RWPE2 (cell line): ENCODE measurements at regions not wholly inside any gene's neighbourhood (a gene's known extent, or its start where the extent isn't known, plus 50 kb on each side); places are given as distances from the start of the nearest gene placed in this dataset.

Source experiments
- ATAC-seq: fragments of 200-7000 bp; cut with Tn5 transposase; 3 replicates; pipeline ENCODE4 v1.9.1; 2021; ENCODE audit warnings: low read depth
- DNase-seq: peaks from one replicate; pipeline ENCODE4 v3.0.0-alpha.2; 2020; ENCODE audit warnings: low spot score
- H3K27ac ChIP-seq: fragments of 450-650 bp; 2 replicates; pipeline ENCODE4 v1.5.1; 2017; ENCODE audit warnings: mild to moderate bottlenecking; ENCODE audit not compliant: poor library complexity, severe bottlenecking
- H3K27me3 ChIP-seq: fragments of 250-450 bp; sonication (Bioruptor Pico); 2 replicates; pipeline ENCODE4 v1.5.1; 2021; ENCODE audit warnings: mild to moderate bottlenecking, moderate library complexity; ENCODE audit not compliant: insufficient read depth, poor library complexity, severe bottlenecking
- H3K36me3 ChIP-seq: fragments of 250-450 bp; sonication (Bioruptor Pico); 2 replicates; pipeline ENCODE4 v1.5.1; 2020; ENCODE audit warnings: low read depth, mild to moderate bottlenecking, moderate library complexity
- H3K4me1 ChIP-seq: fragments of 250-450 bp; sonication (Bioruptor Pico); 2 replicates; pipeline ENCODE4 v1.5.1; 2021; ENCODE audit warnings: mild to moderate bottlenecking, moderate library complexity; ENCODE audit not compliant: insufficient read depth, poor library complexity, severe bottlenecking
- H3K4me3 ChIP-seq: fragments of 250-450 bp; sonication (Bioruptor Pico); 2 replicates; pipeline ENCODE4 v1.5.1; 2021; ENCODE audit warnings: mild to moderate bottlenecking, moderate library complexity; ENCODE audit not compliant: severe bottlenecking
- H3K9me3 ChIP-seq: fragments of 250-450 bp; sonication (Bioruptor Pico); 2 replicates; pipeline ENCODE4 v1.5.1; 2021; ENCODE audit warnings: mild to moderate bottlenecking, moderate library complexity; ENCODE audit not compliant: severe bottlenecking
- CTCF ChIP-seq: fragments of 450-650 bp; IDR thresholded peaks from one replicate; pipeline ENCODE4 v1.5.1; 2017; ENCODE audit warnings: mild to moderate bottlenecking, moderate library complexity; ENCODE audit not compliant: poor library complexity, severe bottlenecking

- Histone ChIP-seq H3K27me3 (no peaks in the 10 kb centered on the region), H3K27ac (no peak overlapping the region), H3K36me3 (no peaks in the 10 kb centered on the region), H3K4me1 (no peaks in the 10 kb centered on the region), H3K4me3 (no peak overlapping the region), H3K9me3 (no peaks in the 10 kb centered on the region)
- no peak for TF ChIP-seq CTCF
- no peak for ATAC-seq
- no peak for DNase-seq
Observed at GRCh38 chr15:49734831-49735508, 114.1 kb downstream of the DTWD1 start.

DNA sequence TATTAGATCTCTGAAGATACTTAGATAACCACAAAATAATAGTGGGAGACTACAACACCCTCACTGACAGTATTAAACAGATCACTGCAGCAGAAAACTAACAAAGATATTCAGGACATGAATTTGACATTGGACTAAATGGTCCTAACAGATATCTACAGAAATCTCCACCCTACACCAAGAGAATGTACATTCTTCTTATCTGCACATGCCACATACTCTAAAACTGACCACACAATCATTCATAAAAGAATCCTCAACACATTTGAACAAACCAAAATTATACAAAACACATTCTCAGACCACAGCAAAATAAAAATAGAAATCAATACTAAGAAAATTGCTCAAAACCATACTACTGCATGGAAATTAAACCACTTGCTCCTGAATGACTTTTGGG is 116.3 kb downstream of the DTWD1 start:
- no peak for ATAC-seq
- DNase-seq: no peak
- no peak for TF ChIP-seq CTCF
- H3K36me3 ChIP-seq: no peaks in the 10 kb centered on the region
- no peak overlapping the region for H3K4me3 ChIP-seq
- H3K27ac ChIP-seq: no peak overlapping the region
- H3K4me1 ChIP-seq: no peaks in the 10 kb centered on the region
- no peaks in the 10 kb centered on the region for H3K9me3 ChIP-seq
- H3K27me3 ChIP-seq: no peaks in the 10 kb centered on the region

DNA sequence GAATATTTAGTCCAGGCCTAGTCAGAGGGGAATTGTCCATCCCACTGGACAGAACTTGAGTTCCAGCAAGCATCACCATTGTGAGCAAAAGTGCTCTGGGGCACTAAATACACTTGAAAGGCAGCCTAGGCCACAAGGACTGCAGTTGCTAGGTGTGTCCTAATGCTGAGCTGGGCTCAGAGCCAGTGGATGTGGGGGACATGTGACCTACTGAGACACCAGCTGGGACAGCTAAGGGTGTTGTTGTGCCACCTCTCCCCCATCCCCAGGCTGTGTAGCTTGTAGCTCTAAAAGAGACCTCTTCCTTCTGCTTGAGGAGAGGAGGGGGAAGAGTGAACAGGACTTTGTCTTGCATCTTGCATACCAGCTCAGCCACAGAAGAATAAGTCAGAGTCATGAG is 120.9 kb downstream of the DTWD1 start:
- no peak for ATAC-seq
- H3K4me3 ChIP-seq: no peak overlapping the region
- H3K4me1 ChIP-seq: no peaks in the 10 kb centered on the region
- no peak for DNase-seq
- no peaks in the 10 kb centered on the region for H3K27me3 ChIP-seq
- H3K27ac ChIP-seq: no peak overlapping the region
- H3K9me3 ChIP-seq: no peaks in the 10 kb centered on the region
- no peaks in the 10 kb centered on the region for H3K36me3 ChIP-seq
- no peak for TF ChIP-seq CTCF

GRCh38 chr15:49742381-49742780 is 121.5 kb downstream of the DTWD1 start:
- H3K9me3 ChIP-seq: no peaks in the 10 kb centered on the region
- ATAC-seq: no peak; the same call in 2 of the 3 replicates
- DNase-seq: no peak
- H3K36me3 ChIP-seq: no peaks in the 10 kb centered on the region
- no peak for TF ChIP-seq CTCF
- H3K27me3 ChIP-seq: no peaks in the 10 kb centered on the region
- no peak overlapping the region for H3K4me3 ChIP-seq
- no peak overlapping the region for H3K27ac ChIP-seq
- no peaks in the 10 kb centered on the region for H3K4me1 ChIP-seq

- Histone ChIP-seq H3K27ac (no peak overlapping the region), H3K4me3 (no peak overlapping the region), H3K9me3 (no peaks in the 10 kb centered on the region), H3K36me3 (no peaks in the 10 kb centered on the region), H3K27me3 (no peaks in the 10 kb centered on the region), H3K4me1 (no peaks in the 10 kb centered on the region)
- ATAC-seq (no peak), DNase-seq (no peak)
- TF ChIP-seq CTCF: no peak
Observed at GRCh38 chr15:49747340-49747739, 126.5 kb downstream of the DTWD1 start.
